ENCODE measurements at regions not wholly inside any gene's neighbourhood (a gene's known extent, or its start where the extent isn't known, plus 50 kb on each side); places are given as distances from the start of the nearest gene placed in this dataset.

- Mint-ChIP-seq H3K36me3 (no peaks in the 10 kb centered on the region), H3K27ac (no peak overlapping the region), H3K9me3 (peaks cover 3 to 6% of the 10 kb centered on the region in 2 donors), H3K4me3 (no peak overlapping the region), H3K27me3 (ENCODE audit: low read depth in 2 of 2) (no peaks in the 10 kb centered on the region), H3K4me1 (no peaks in the 10 kb centered on the region)
- no peak for TF ChIP-seq CTCF (IDR thresholded peaks at IDR 0.05)
- 97% methylated on average over 2 of the region's 2 CpGs for WGBS (ENCODE audit: insufficient coverage)
- no peak for ATAC-seq
- Histone ChIP-seq H3K36me3 (ENCODE audit: control insufficient read depth, insufficient read depth, low read length) (no peaks in the 10 kb centered on the region), H3K9me3 (ENCODE audit: control insufficient read depth, insufficient read depth, low read length) (no peaks in the 10 kb centered on the region), H3K27me3 (ENCODE audit: control insufficient read depth, insufficient read depth, low read length) (no peaks in the 10 kb centered on the region), H3K4me3 (ENCODE audit: low read length) (no peak overlapping the region), H3K27ac (ENCODE audit: low read length) (no peak overlapping the region), H3K4me1 (ENCODE audit: control insufficient read depth, insufficient read depth, low read length) (no peaks in the 10 kb centered on the region)
- intact Hi-C loops (cut with micrococcal nuclease) = no loop called here
- no peak for DNase-seq
Measured at GRCh38 chr7:19508821-19509220, 200.0 kb downstream of the POLR1F start.

GRCh38 chr7:19508124-19508523 is 200.7 kb downstream of the POLR1F start:
- no peak overlapping the region for H3K4me3 Mint-ChIP-seq
- no peaks in the 10 kb centered on the region for H3K4me1 ChIP-seq (ENCODE audit: control insufficient read depth, insufficient read depth, low read length)
- ATAC-seq (no peak), DNase-seq (no peak)
- TF ChIP-seq CTCF (IDR thresholded peaks at IDR 0.05) = no peak
- H3K9me3 ChIP-seq (ENCODE audit: control insufficient read depth, insufficient read depth, low read length) = no peaks in the 10 kb centered on the region
- H3K4me3 ChIP-seq (ENCODE audit: low read length) = no peak overlapping the region
- peaks cover 3 to 6% of the 10 kb centered on the region in 2 donors for H3K9me3 Mint-ChIP-seq
- H3K27ac Mint-ChIP-seq = no peak overlapping the region
- H3K4me1 Mint-ChIP-seq = no peaks in the 10 kb centered on the region
- intact Hi-C loops (cut with micrococcal nuclease) = no loop called here
- no peaks in the 10 kb centered on the region for H3K36me3 ChIP-seq (ENCODE audit: control insufficient read depth, insufficient read depth, low read length)
- H3K36me3 Mint-ChIP-seq = no peaks in the 10 kb centered on the region
- H3K27me3 ChIP-seq (ENCODE audit: control insufficient read depth, insufficient read depth, low read length) = no peaks in the 10 kb centered on the region
- WGBS (ENCODE audit: insufficient coverage) = 70% methylated on average over 2 of the region's 2 CpGs
- H3K27ac ChIP-seq (ENCODE audit: low read length) = no peak overlapping the region
- no peaks in the 10 kb centered on the region for H3K27me3 Mint-ChIP-seq (ENCODE audit: low read depth in 2 of 2)

GRCh38 chr7:19491821-19492452 is 216.9 kb downstream of the POLR1F start:
- Mint-ChIP-seq H3K4me1 (no peaks in the 10 kb centered on the region), H3K9me3 (no peaks in the 10 kb centered on the region), H3K4me3 (no peak overlapping the region), H3K36me3 (no peaks in the 10 kb centered on the region), H3K27ac (no peak overlapping the region), H3K27me3 (ENCODE audit: low read depth in 2 of 2) (no peaks in the 10 kb centered on the region)
- Histone ChIP-seq H3K36me3 (ENCODE audit: control insufficient read depth, insufficient read depth, low read length) (no peaks in the 10 kb centered on the region), H3K27ac (ENCODE audit: low read length) (no peak overlapping the region), H3K27me3 (ENCODE audit: control insufficient read depth, insufficient read depth, low read length) (no peaks in the 10 kb centered on the region), H3K4me3 (ENCODE audit: low read length) (no peak overlapping the region), H3K9me3 (ENCODE audit: control insufficient read depth, insufficient read depth, low read length) (no peaks in the 10 kb centered on the region), H3K4me1 (ENCODE audit: control insufficient read depth, insufficient read depth, low read length) (no peaks in the 10 kb centered on the region)
- peak; percentile 67 for TF ChIP-seq CTCF (IDR thresholded peaks at IDR 0.05)
- DNase-seq (peak in 1 of 2 donors; percentile 2), ATAC-seq (peak in 1 of 3 donors; percentile 52)
- intact Hi-C loops (cut with micrococcal nuclease) = no loop called here
- 84% methylated on average over 6 of the region's 7 CpGs for WGBS (ENCODE audit: insufficient coverage)

GRCh38 chr7:19491371-19491770 is 217.5 kb downstream of the POLR1F start:
- H3K27ac ChIP-seq (ENCODE audit: low read length) = no peak overlapping the region
- DNase-seq = no peak
- H3K36me3 ChIP-seq (ENCODE audit: control insufficient read depth, insufficient read depth, low read length) = no peaks in the 10 kb centered on the region
- H3K27ac Mint-ChIP-seq = no peak overlapping the region
- no peak overlapping the region for H3K4me3 Mint-ChIP-seq
- no peaks in the 10 kb centered on the region for H3K4me1 ChIP-seq (ENCODE audit: control insufficient read depth, insufficient read depth, low read length)
- H3K4me3 ChIP-seq (ENCODE audit: low read length) = no peak overlapping the region
- H3K27me3 ChIP-seq (ENCODE audit: control insufficient read depth, insufficient read depth, low read length) = no peaks in the 10 kb centered on the region
- no peaks in the 10 kb centered on the region for H3K9me3 ChIP-seq (ENCODE audit: control insufficient read depth, insufficient read depth, low read length)
- H3K36me3 Mint-ChIP-seq = no peaks in the 10 kb centered on the region
- no peaks in the 10 kb centered on the region for H3K27me3 Mint-ChIP-seq (ENCODE audit: low read depth in 2 of 2)
- intact Hi-C loops (cut with micrococcal nuclease) = no loop called here
- no peak for ATAC-seq
- 78% methylated on average over 5 of the region's 5 CpGs for WGBS (ENCODE audit: insufficient coverage)
- no peaks in the 10 kb centered on the region for H3K9me3 Mint-ChIP-seq
- H3K4me1 Mint-ChIP-seq = no peaks in the 10 kb centered on the region
- TF ChIP-seq CTCF (IDR thresholded peaks at IDR 0.05) = no peak

All from natural killer cell (primary cell).